Stromal cell of bone marrow (primary cell): ENCODE measurements at regions not wholly inside any gene's neighbourhood (a gene's known extent, or its start where the extent isn't known, plus 50 kb on each side); places are given as distances from the start of the nearest gene placed in this dataset.

ENCODE experiments used
- DNase-seq: peaks from one replicate; pipeline ENCODE4 v3.0.0-alpha.2; 2012; ENCODE audit warnings: low read depth

GRCh38 chr10:35693800-35694199 lies 51.7 kb upstream of the FZD8 start:
- no peak for DNase-seq
